ENCODE measurements at regions not wholly inside any gene's neighbourhood (a gene's known extent, or its start where the extent isn't known, plus 50 kb on each side); places are given as distances from the start of the nearest gene placed in this dataset.
"Not testable (repeated sequence)": the region's sequence is repeated elsewhere in the genome, so short reads cannot be mapped to it uniquely, and the experiment has no call there.

GRCh38 chr13:22960827-22961226, 220.0 kb upstream of the SGCG start:
- DNase-seq = no peak

GRCh38 chr13:22961342-22961741, 219.4 kb upstream of the SGCG start:
- not testable (repeated sequence) for DNase-seq

GRCh38 chr13:22961835-22962537, 218.8 kb upstream of the SGCG start:
- DNase-seq = no peak

- DNase-seq = not testable (repeated sequence)
These were observed 217.3 kb upstream of the SGCG start for GRCh38 chr13:22963384-22964053.

GRCh38 chr13:22964245-22964966, 216.4 kb upstream of the SGCG start:
- no peak for DNase-seq

- DNase-seq = not testable (repeated sequence)
These were observed 215.5 kb upstream of the SGCG start for GRCh38 chr13:22965011-22965857.

- DNase-seq = not testable (repeated sequence)
These were observed 214.9 kb upstream of the SGCG start for GRCh38 chr13:22965858-22966239.

- not testable (repeated sequence) for DNase-seq
These were observed 214.0 kb upstream of the SGCG start for GRCh38 chr13:22966753-22967152.

GRCh38 chr13:22967669-22968068, 213.1 kb upstream of the SGCG start:
- no peak for DNase-seq

GRCh38 chr13:22979952-22980351, 200.8 kb upstream of the SGCG start:
- DNase-seq = no peak

GRCh38 chr13:22980936-22981335, 199.8 kb upstream of the SGCG start:
- DNase-seq = no peak

GRCh38 chr13:22993148-22993547, 187.6 kb upstream of the SGCG start:
- DNase-seq = no peak

- no peak for DNase-seq
These were observed 177.3 kb upstream of the SGCG start for GRCh38 chr13:23003446-23003845.

- no peak for DNase-seq
These were observed 173.4 kb upstream of the SGCG start for GRCh38 chr13:23007426-23007825.

- DNase-seq = no peak
These were observed 162.6 kb upstream of the SGCG start for GRCh38 chr13:23018143-23018542.

GRCh38 chr13:23020246-23020843, 160.4 kb upstream of the SGCG start:
- peak; percentile 85 for DNase-seq

GRCh38 chr13:23021906-23022305, 158.9 kb upstream of the SGCG start:
- no peak for DNase-seq

GRCh38 chr13:23022704-23023103, 158.1 kb upstream of the SGCG start:
- DNase-seq = no peak

- DNase-seq = no peak
These were observed 154.7 kb upstream of the SGCG start for GRCh38 chr13:23025864-23026608.

GRCh38 chr13:23039266-23039935, 141.4 kb upstream of the SGCG start:
- no peak for DNase-seq

- no peak for DNase-seq
These were observed 138.6 kb upstream of the SGCG start for GRCh38 chr13:23042181-23042580.

Measured in NCI-H748 treated with DMSO at 0.1 percent for 48 hours (cell line).